ENCODE measurements at regions not wholly inside any gene's neighbourhood (a gene's known extent, or its start where the extent isn't known, plus 50 kb on each side); places are given as distances from the start of the nearest gene placed in this dataset.

DNA sequence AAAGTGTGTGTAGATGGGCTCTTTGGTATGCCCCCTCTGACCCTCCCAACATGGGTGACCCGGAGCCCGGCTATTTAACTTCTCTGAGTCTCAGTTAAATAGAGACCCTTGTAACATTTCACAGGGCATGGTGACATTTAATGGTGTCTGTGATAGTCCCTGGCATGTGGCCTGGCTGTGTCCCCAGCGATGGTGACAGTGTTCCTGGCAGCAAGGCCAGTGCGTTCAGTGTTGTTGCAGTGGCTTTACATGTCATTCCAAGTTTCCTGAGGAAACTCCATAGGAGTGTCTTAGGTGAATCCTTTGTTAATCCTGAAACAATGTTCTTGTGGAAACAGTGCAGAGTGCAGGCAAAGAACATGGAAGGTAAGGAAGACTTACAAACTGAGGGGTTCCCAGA lies 137.0 kb downstream of the RAMP3 start:
- no peak for DNase-seq (ENCODE audit: low read depth in 2 of 2)
- H3K9ac ChIP-seq (ENCODE audit: insufficient read depth, low read length) = no peak overlapping the region
- H3K27me3 ChIP-seq (ENCODE audit: control insufficient read depth, insufficient read depth, low read length) = no peaks in the 10 kb centered on the region
- no peak for TF ChIP-seq EZH2 (IDR thresholded peaks at IDR 0.05; ENCODE audit: low read length, missing control alignments)
- TF ChIP-seq, protein P1, sequence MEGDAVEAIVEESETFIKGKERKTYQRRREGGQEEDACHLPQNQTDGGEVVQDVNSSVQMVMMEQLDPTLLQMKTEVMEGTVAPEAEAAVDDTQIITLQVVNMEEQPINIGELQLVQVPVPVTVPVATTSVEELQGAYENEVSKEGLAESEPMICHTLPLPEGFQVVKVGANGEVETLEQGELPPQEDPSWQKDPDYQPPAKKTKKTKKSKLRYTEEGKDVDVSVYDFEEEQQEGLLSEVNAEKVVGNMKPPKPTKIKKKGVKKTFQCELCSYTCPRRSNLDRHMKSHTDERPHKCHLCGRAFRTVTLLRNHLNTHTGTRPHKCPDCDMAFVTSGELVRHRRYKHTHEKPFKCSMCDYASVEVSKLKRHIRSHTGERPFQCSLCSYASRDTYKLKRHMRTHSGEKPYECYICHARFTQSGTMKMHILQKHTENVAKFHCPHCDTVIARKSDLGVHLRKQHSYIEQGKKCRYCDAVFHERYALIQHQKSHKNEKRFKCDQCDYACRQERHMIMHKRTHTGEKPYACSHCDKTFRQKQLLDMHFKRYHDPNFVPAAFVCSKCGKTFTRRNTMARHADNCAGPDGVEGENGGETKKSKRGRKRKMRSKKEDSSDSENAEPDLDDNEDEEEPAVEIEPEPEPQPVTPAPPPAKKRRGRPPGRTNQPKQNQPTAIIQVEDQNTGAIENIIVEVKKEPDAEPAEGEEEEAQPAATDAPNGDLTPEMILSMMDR (conservative IDR thresholded peaks at IDR 0.05 in 1 of 2, IDR thresholded peaks at IDR 0.05 in 1 of 2; ENCODE audit: low read depth in 1 of 2, low read length in 2 of 2) = no peak
- no peaks in the 10 kb centered on the region for H3K4me1 ChIP-seq (ENCODE audit: control insufficient read depth, extremely low read depth, insufficient read depth, low read length)
- no peak overlapping the region for H2AFZ ChIP-seq (ENCODE audit: low read length)
- no peaks in the 10 kb centered on the region for H3K9me3 ChIP-seq (ENCODE audit: control insufficient read depth, insufficient read depth, low read depth, low read length)
- no peak overlapping the region for H3K27ac ChIP-seq (ENCODE audit: insufficient read depth, low read length)
- no peaks in the 10 kb centered on the region for H3K79me2 ChIP-seq (ENCODE audit: control insufficient read depth, insufficient read depth, low read length)
- no peak overlapping the region for H3K4me2 ChIP-seq (ENCODE audit: extremely low read depth, insufficient read depth, low read length)
- H3K4me3 ChIP-seq (replicated peaks in 1 of 4; ENCODE audit: control extremely low read depth in 1 of 4, insufficient read depth in 1 of 4, low read depth in 3 of 4, low read length in 4 of 4) = no peak overlapping the region
- H3K36me3 ChIP-seq (ENCODE audit: control insufficient read depth, insufficient read depth, low read length) = no peaks in the 10 kb centered on the region
- no peaks in the 10 kb centered on the region for H4K20me1 ChIP-seq (ENCODE audit: control insufficient read depth, extremely low read depth, insufficient read depth, low read length)

DNA sequence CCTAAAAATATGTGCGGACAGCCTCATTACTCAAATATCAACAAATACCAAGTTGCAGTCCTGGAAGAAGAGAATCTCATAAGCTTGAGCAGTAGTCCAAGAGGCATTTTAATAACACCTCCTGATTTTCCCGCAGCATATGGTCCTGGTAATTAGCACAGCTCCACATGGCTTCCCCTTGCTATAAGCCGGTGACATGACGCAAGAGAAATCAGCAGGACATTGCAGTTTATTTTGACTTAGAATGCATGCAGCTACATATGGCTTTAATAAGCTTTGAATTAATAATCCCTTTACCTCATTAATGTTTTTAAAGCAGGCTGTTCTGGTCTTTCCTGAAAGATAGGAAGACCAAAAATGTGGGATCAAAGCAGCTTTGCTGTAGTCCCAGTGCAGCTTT lies 137.6 kb downstream of the RAMP3 start:
- TF ChIP-seq, protein P1 (conservative IDR thresholded peaks at IDR 0.05 in 1 of 2, IDR thresholded peaks at IDR 0.05 in 1 of 2; ENCODE audit: low read depth in 1 of 2, low read length in 2 of 2) = no peak
- no peak for TF ChIP-seq EZH2 (IDR thresholded peaks at IDR 0.05; ENCODE audit: low read length, missing control alignments)
- DNase-seq (ENCODE audit: low read depth in 2 of 2) = no peak
- H3K27ac ChIP-seq (ENCODE audit: insufficient read depth, low read length) = no peak overlapping the region
- no peak overlapping the region for H3K9ac ChIP-seq (ENCODE audit: insufficient read depth, low read length)
- H3K4me2 ChIP-seq (ENCODE audit: extremely low read depth, insufficient read depth, low read length) = no peak overlapping the region
- no peaks in the 10 kb centered on the region for H3K79me2 ChIP-seq (ENCODE audit: control insufficient read depth, insufficient read depth, low read length)
- H3K4me3 ChIP-seq (replicated peaks in 1 of 4; ENCODE audit: control extremely low read depth in 1 of 4, insufficient read depth in 1 of 4, low read depth in 3 of 4, low read length in 4 of 4) = no peak overlapping the region
- H3K27me3 ChIP-seq (ENCODE audit: control insufficient read depth, insufficient read depth, low read length) = no peaks in the 10 kb centered on the region
- no peaks in the 10 kb centered on the region for H3K36me3 ChIP-seq (ENCODE audit: control insufficient read depth, insufficient read depth, low read length)
- no peaks in the 10 kb centered on the region for H4K20me1 ChIP-seq (ENCODE audit: control insufficient read depth, extremely low read depth, insufficient read depth, low read length)
- no peaks in the 10 kb centered on the region for H3K9me3 ChIP-seq (ENCODE audit: control insufficient read depth, insufficient read depth, low read depth, low read length)
- H3K4me1 ChIP-seq (ENCODE audit: control insufficient read depth, extremely low read depth, insufficient read depth, low read length) = no peaks in the 10 kb centered on the region
- H2AFZ ChIP-seq (ENCODE audit: low read length) = no peak overlapping the region

DNA sequence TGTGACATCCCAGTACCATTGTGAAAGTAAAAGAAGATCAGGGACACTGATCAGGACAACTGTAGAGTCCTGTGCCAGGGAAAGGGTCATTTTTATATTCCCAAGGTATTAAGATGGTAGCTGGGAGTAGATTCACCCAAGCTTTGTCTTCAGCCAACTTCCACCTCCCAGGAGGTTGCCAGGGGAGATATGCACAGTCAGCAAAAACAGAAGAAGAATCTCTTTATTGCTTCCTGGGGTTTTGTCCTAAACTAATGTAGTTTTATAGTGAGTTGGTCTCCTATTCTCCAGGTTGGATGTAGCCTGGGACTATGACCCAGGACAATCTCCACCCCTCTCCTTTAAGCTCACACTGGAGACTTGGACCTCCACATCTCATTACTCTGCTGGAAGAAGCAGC lies 139.2 kb downstream of the RAMP3 start:
- Histone ChIP-seq H3K9ac (ENCODE audit: insufficient read depth, low read length) (no peak overlapping the region), H3K79me2 (ENCODE audit: control insufficient read depth, insufficient read depth, low read length) (no peaks in the 10 kb centered on the region), H3K27me3 (ENCODE audit: control insufficient read depth, insufficient read depth, low read length) (no peaks in the 10 kb centered on the region), H3K4me2 (ENCODE audit: extremely low read depth, insufficient read depth, low read length) (no peak overlapping the region), H4K20me1 (ENCODE audit: control insufficient read depth, extremely low read depth, insufficient read depth, low read length) (no peaks in the 10 kb centered on the region), H3K9me3 (ENCODE audit: control insufficient read depth, insufficient read depth, low read depth, low read length) (no peaks in the 10 kb centered on the region), H3K36me3 (ENCODE audit: control insufficient read depth, insufficient read depth, low read length) (no peaks in the 10 kb centered on the region), H3K4me1 (ENCODE audit: control insufficient read depth, extremely low read depth, insufficient read depth, low read length) (no peaks in the 10 kb centered on the region), H3K27ac (ENCODE audit: insufficient read depth, low read length) (no peak overlapping the region), H3K4me3 (replicated peaks in 1 of 4; ENCODE audit: control extremely low read depth in 1 of 4, insufficient read depth in 1 of 4, low read depth in 3 of 4, low read length in 4 of 4) (no peak overlapping the region), H2AFZ (ENCODE audit: low read length) (no peak overlapping the region)
- no peak for DNase-seq (ENCODE audit: low read depth in 2 of 2)
- no peak for TF ChIP-seq EZH2 (IDR thresholded peaks at IDR 0.05; ENCODE audit: low read length, missing control alignments)
- TF ChIP-seq, protein P1 (conservative IDR thresholded peaks at IDR 0.05 in 1 of 2, IDR thresholded peaks at IDR 0.05 in 1 of 2; ENCODE audit: low read depth in 1 of 2, low read length in 2 of 2) = no peak

Data from fibroblast of lung (primary cell).